Neural cell (in vitro differentiated cells): ENCODE measurements at regions not wholly inside any gene's neighbourhood (a gene's known extent, or its start where the extent isn't known, plus 50 kb on each side); places are given as distances from the start of the nearest gene placed in this dataset.

Source experiments
- H2AFZ ChIP-seq: fragments of 200-600, 300-800 bp; sonication (generic), shearing (Covaris generic); 2 replicates; pipeline ENCODE4 v1.6.0; 2014; ENCODE audit warnings: low read depth, mild to moderate bottlenecking, antibody characterized with exemption, low read length, moderate library complexity
- H3F3A ChIP-seq: fragments of 200-600 bp; shearing (Covaris generic); 2 replicates; pipeline ENCODE4 v1.6.1; 2016; ENCODE audit warnings: mild to moderate bottlenecking, moderate library complexity, mixed read lengths, antibody characterized with exemption, low read length; ENCODE audit not compliant: insufficient read depth, poor library complexity, severe bottlenecking
- H3K27ac ChIP-seq: fragments of 200-600, 300-800 bp; sonication (generic), shearing (Covaris generic); 2 replicates; pipeline ENCODE4 v1.5.1; 2014; ENCODE audit warnings: mild to moderate bottlenecking, low read length, moderate library complexity
- H3K27me3 ChIP-seq: fragments of 300-800, 200-600 bp; sonication (generic), shearing (Covaris generic); 2 replicates; pipeline ENCODE4 v1.6.0; 2014; ENCODE audit warnings: mild to moderate bottlenecking, low read depth, low read length, moderate library complexity; ENCODE audit not compliant: insufficient read depth
- H3K36me3 ChIP-seq: fragments of 300-800, 200-600 bp; sonication (generic), shearing (Covaris generic); 2 replicates; pipeline ENCODE4 v1.5.1; 2014; ENCODE audit warnings: mild to moderate bottlenecking, antibody characterized with exemption, low read length, moderate library complexity; ENCODE audit not compliant: insufficient read depth
- H3K4me2 ChIP-seq: fragments of 300-800, 200-600 bp; sonication (generic), shearing (Covaris generic); 2 replicates; pipeline ENCODE4 v1.6.0; 2014; ENCODE audit warnings: mild to moderate bottlenecking, low read length
- H3K4me3 ChIP-seq: fragments of 300-800, 200-600 bp; sonication (generic), shearing (Covaris generic); 2 replicates; pipeline ENCODE4 v1.5.1; 2014; ENCODE audit warnings: mild to moderate bottlenecking, low read length, moderate library complexity
- H3K79me2 ChIP-seq: fragments of 200-600 bp; shearing (Covaris generic); replicated peaks from 2 replicates; pipeline ENCODE4 v1.6.0; 2014; ENCODE audit warnings: mild to moderate bottlenecking, low read length, moderate library complexity; ENCODE audit not compliant: insufficient read depth
- H3K9ac ChIP-seq: fragments of 300-800, 200-600 bp; sonication (generic), shearing (Covaris generic); 2 replicates; pipeline ENCODE4 v1.6.1; 2016; ENCODE audit warnings: mild to moderate bottlenecking, low read length, mixed read lengths
- H3K9me2 ChIP-seq: fragments of 200-600 bp; shearing (Covaris generic); 2 replicates; pipeline ENCODE4 v1.6.1; 2016; ENCODE audit warnings: mild to moderate bottlenecking, low read length, mixed read lengths; ENCODE audit not compliant: insufficient read depth
- H3K9me3 ChIP-seq: fragments of 200-600, 300-800 bp; sonication (generic), shearing (Covaris generic); 2 replicates; pipeline ENCODE4 v1.6.1; 2016; ENCODE audit warnings: mild to moderate bottlenecking, mixed run types, low read length, moderate library complexity, mixed read lengths
- H4K20me1 ChIP-seq: fragments of 200-600 bp; shearing (Covaris generic); 2 replicates; pipeline ENCODE4 v1.6.1; 2016; ENCODE audit warnings: mild to moderate bottlenecking, mixed run types; ENCODE audit not compliant: insufficient read depth
- CTCF ChIP-seq: fragments of 450-650 bp; IDR thresholded peaks from 2 replicates; pipeline ENCODE4 v1.5.1; 2014; ENCODE audit warnings: antibody characterized with exemption, mild to moderate bottlenecking, moderate library complexity; ENCODE audit not compliant: poor library complexity, severe bottlenecking
- EP300 ChIP-seq: fragments of 450-650 bp; conservative IDR thresholded peaks from 2 replicates; pipeline ENCODE4 v1.6.1; 2014; ENCODE audit warnings: antibody characterized with exemption, mild to moderate bottlenecking, moderate library complexity; ENCODE audit not compliant: poor library complexity, severe bottlenecking
- EZH2 ChIP-seq: fragments of 200-600, 300-800 bp; shearing (Covaris generic), sonication (generic); IDR thresholded peaks from 2 replicates; pipeline ENCODE4 v1.6.1; 2014; ENCODE audit warnings: antibody characterized with exemption, low read length, borderline replicate concordance, mild to moderate bottlenecking; ENCODE audit not compliant: insufficient read depth, poor library complexity, severe bottlenecking
- MXI1 ChIP-seq: fragments of 450-650 bp; conservative IDR thresholded peaks from 2 replicates; pipeline ENCODE4 v1.6.1; 2014; ENCODE audit warnings: antibody characterized with exemption, mild to moderate bottlenecking; ENCODE audit not compliant: poor library complexity, severe bottlenecking
- POLR2AphosphoS5 ChIP-seq: IDR thresholded peaks from 2 replicates; pipeline ENCODE4 v1.6.1; 2012
- RAD21 ChIP-seq: fragments of 450-650 bp; conservative IDR thresholded peaks from 2 replicates; pipeline ENCODE4 v1.6.1; 2014; ENCODE audit warnings: antibody characterized with exemption, mild to moderate bottlenecking, moderate library complexity
- REST ChIP-seq: IDR thresholded peaks from 2 replicates; pipeline ENCODE4 v1.6.1; 2012; ENCODE audit warnings: borderline replicate concordance
- SMC3 ChIP-seq: fragments of 450-650 bp; conservative IDR thresholded peaks from 2 replicates; pipeline ENCODE4 v1.6.1; 2014; ENCODE audit warnings: antibody characterized with exemption, mild to moderate bottlenecking, moderate library complexity; ENCODE audit not compliant: poor library complexity
- TAF1 ChIP-seq: IDR thresholded peaks from 2 replicates; pipeline ENCODE4 v1.6.1; 2012; ENCODE audit warnings: low read depth

GRCh38 chr21:29477941-29478340, 179.2 kb downstream of the BACH1 start:
- no peak for TF ChIP-seq MXI1
- TF ChIP-seq EZH2, result no peak
- no peak for TF ChIP-seq REST
- TF ChIP-seq SMC3, result no peak
- TF ChIP-seq CTCF, result no peak
- no peak for TF ChIP-seq TAF1
- TF ChIP-seq POLR2AphosphoS5, result no peak
- H3K4me2 ChIP-seq, result no peak overlapping the region

GRCh38 chr21:29481081-29481480, 182.4 kb downstream of the BACH1 start:
- no peak overlapping the region for H3K9ac ChIP-seq
- H3K36me3 ChIP-seq, result no peaks in the 10 kb centered on the region
- H3K27me3 ChIP-seq, result no peaks in the 10 kb centered on the region
- H2AFZ ChIP-seq, result no peak overlapping the region
- H3K27ac ChIP-seq, result no peak overlapping the region
- H3K4me2 ChIP-seq, result no peak overlapping the region
- no peaks in the 10 kb centered on the region for H3F3A ChIP-seq
- no peak for TF ChIP-seq EZH2
- no peak for TF ChIP-seq REST
- no peak for TF ChIP-seq SMC3
- TF ChIP-seq RAD21, result no peak
- no peak for TF ChIP-seq EP300
- no peak for TF ChIP-seq TAF1
- TF ChIP-seq POLR2AphosphoS5, result no peak
- TF ChIP-seq CTCF, result no peak
- TF ChIP-seq MXI1, result no peak
- H3K4me3 ChIP-seq, result no peak overlapping the region
- H4K20me1 ChIP-seq, result no peaks in the 10 kb centered on the region
- H3K9me3 ChIP-seq, result no peaks in the 10 kb centered on the region
- H3K9me2 ChIP-seq, result no peaks in the 10 kb centered on the region
- no peaks in the 10 kb centered on the region for H3K79me2 ChIP-seq

More at GRCh38 chr21:29477941-29478340, 179.2 kb downstream of the BACH1 start:
- Histone ChIP-seq H4K20me1 (no peaks in the 10 kb centered on the region), H3K79me2 (no peaks in the 10 kb centered on the region), H3K27ac (no peak overlapping the region), H3K9me3 (no peaks in the 10 kb centered on the region), H3F3A (no peaks in the 10 kb centered on the region), H3K4me3 (no peak overlapping the region), H3K27me3 (no peaks in the 10 kb centered on the region), H3K9me2 (no peaks in the 10 kb centered on the region), H2AFZ (no peak overlapping the region), H3K36me3 (no peaks in the 10 kb centered on the region), H3K9ac (no peak overlapping the region)
